Body of pancreas (tissue), 4 donors: ENCODE measurements at regions not wholly inside any gene's neighbourhood (a gene's known extent, or its start where the extent isn't known, plus 50 kb on each side); places are given as distances from the start of the nearest gene placed in this dataset.

ENCODE experiments used
- POLR2A ChIP-seq, 3 donors: fragments of 450-650 bp; IDR thresholded peaks; one replicate each; pipeline ENCODE4 v1.6.1; 2016; ENCODE audit warnings: antibody characterized with exemption in 3 of 3, mild to moderate bottlenecking in 2 of 3
- TF ChIP-seq, protein P1 (sequence below), 7 experiments: fragments of 450-650 bp in 4 of 7; fragments of 200-600 bp in 3 of 7; sonication (generic) in 3 of 7; IDR thresholded peaks; one replicate each; pipeline ENCODE4 v1.5.1; 2016 to 2019; ENCODE audit warnings: antibody characterized with exemption in 7 of 7

DNA sequence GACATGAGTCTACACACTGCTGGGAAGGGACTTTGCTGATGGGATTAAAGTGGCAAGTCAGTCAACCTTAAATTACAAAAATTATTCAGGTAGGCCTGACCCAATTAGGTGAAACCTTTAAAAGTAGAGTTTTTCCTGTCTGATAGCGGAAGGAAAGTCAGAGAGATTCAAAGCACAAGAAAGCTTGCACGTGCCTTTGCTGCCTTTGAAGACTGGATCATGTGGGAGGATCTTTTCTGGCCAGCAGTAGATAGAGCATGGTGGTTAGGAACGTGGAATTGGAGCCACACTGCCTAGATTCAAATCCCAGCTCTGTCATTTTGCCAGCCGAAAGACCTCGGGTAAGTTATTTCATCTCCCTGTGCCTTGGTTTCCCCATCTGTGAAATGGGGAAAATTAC, 265.8 kb upstream of the PROK2 start:
- TF ChIP-seq, protein P1, sequence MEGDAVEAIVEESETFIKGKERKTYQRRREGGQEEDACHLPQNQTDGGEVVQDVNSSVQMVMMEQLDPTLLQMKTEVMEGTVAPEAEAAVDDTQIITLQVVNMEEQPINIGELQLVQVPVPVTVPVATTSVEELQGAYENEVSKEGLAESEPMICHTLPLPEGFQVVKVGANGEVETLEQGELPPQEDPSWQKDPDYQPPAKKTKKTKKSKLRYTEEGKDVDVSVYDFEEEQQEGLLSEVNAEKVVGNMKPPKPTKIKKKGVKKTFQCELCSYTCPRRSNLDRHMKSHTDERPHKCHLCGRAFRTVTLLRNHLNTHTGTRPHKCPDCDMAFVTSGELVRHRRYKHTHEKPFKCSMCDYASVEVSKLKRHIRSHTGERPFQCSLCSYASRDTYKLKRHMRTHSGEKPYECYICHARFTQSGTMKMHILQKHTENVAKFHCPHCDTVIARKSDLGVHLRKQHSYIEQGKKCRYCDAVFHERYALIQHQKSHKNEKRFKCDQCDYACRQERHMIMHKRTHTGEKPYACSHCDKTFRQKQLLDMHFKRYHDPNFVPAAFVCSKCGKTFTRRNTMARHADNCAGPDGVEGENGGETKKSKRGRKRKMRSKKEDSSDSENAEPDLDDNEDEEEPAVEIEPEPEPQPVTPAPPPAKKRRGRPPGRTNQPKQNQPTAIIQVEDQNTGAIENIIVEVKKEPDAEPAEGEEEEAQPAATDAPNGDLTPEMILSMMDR (IDR thresholded peaks at IDR 0.05), result no peak
- no peak for TF ChIP-seq POLR2A (IDR thresholded peaks at IDR 0.05)
